Suprapubic skin (tissue), 4 donors: ENCODE measurements at regions not wholly inside any gene's neighbourhood (a gene's known extent, or its start where the extent isn't known, plus 50 kb on each side); places are given as distances from the start of the nearest gene placed in this dataset.

Source experiments
- CTCF ChIP-seq, 2 donors: fragments of 200-600 bp in 1 of 2; fragments of 450-650 bp in 1 of 2; sonication (generic) in 1 of 2; IDR thresholded peaks; one replicate each; pipeline ENCODE4 v1.5.1; 2016 to 2019; ENCODE audit warnings: antibody characterized with exemption in 2 of 2, mild to moderate bottlenecking in 1 of 2, moderate library complexity in 1 of 2
- EP300 ChIP-seq: sonication (generic); formaldehyde crosslinking; IDR thresholded peaks from one replicate; pipeline ENCODE4 v1.6.1; 2017; ENCODE audit warnings: antibody characterized with exemption
- POLR2A ChIP-seq, 2 donors: fragments of 450-650 bp; IDR thresholded peaks; one replicate each; pipeline ENCODE4 v1.6.1; 2017; ENCODE audit warnings: antibody characterized with exemption in 2 of 2, mild to moderate bottlenecking in 2 of 2, moderate library complexity in 2 of 2
- POLR2AphosphoS5 ChIP-seq, 3 donors: sonication (generic); formaldehyde crosslinking; IDR thresholded peaks; one replicate each; pipeline ENCODE4 v1.6.1; 2017; ENCODE audit warnings: antibody characterized with exemption in 3 of 3

- TF ChIP-seq CTCF (IDR thresholded peaks at IDR 0.05) (no peak), POLR2AphosphoS5 (IDR thresholded peaks at IDR 0.05) (no peak), POLR2A (IDR thresholded peaks at IDR 0.05) (no peak), EP300 (no peak)
Observed at GRCh38 chr6:91476000-91476399, 889.1 kb upstream of the MAP3K7 start.
